ENCODE measurements at regions not wholly inside any gene's neighbourhood (a gene's known extent, or its start where the extent isn't known, plus 50 kb on each side); places are given as distances from the start of the nearest gene placed in this dataset.

GRCh38 chr2:186995092-186995491, 146.1 kb upstream of the ZSWIM2 start:
- DNase-seq: no peak
- no CpG with 5 or more reads among the region's 2 CpGs for WGBS (ENCODE audit: extremely low coverage, insufficient read length, low lambda C conversion rate)

More at GRCh38 chr2:186995092-186995491, 146.1 kb upstream of the ZSWIM2 start:
- Mint-ChIP-seq H3K4me3 (no peak overlapping the region), H3K36me3 (ENCODE audit: insufficient read depth in 1 of 3, low read depth in 3 of 3) (no peaks in the 10 kb centered on the region), H3K27ac (no peak overlapping the region), H3K9me3 (no peaks in the 10 kb centered on the region; a peak in 1 of 5 replicates), H3K27me3 (ENCODE audit: low read depth) (no peaks in the 10 kb centered on the region), H3K4me1 (no peaks in the 10 kb centered on the region)
- no peak overlapping the region for H3K14ac ChIP-seq (ENCODE audit: insufficient read depth, low read length)
- no peaks in the 10 kb centered on the region for H3K4me1 ChIP-seq (ENCODE audit: insufficient read depth, low read length)
- no peak overlapping the region for H3K27ac ChIP-seq (ENCODE audit: insufficient read length, low read depth, low read length)
- H2BK12ac ChIP-seq (ENCODE audit: insufficient read length, low read depth, low read length): no peak overlapping the region
- no peaks in the 10 kb centered on the region for H3K79me2 ChIP-seq (ENCODE audit: insufficient read depth, low read length)
- H3K4me2 ChIP-seq (ENCODE audit: insufficient read depth, insufficient read length, low read length): no peak overlapping the region
- H4K8ac ChIP-seq (replicated peaks; ENCODE audit: insufficient read length, low read depth, low read length): no peak overlapping the region
- H2AFZ ChIP-seq (ENCODE audit: low read length): no peak overlapping the region
- no peak overlapping the region for H2AK5ac ChIP-seq (ENCODE audit: insufficient read length, low read length)
- H3K18ac ChIP-seq (ENCODE audit: insufficient read length, low read depth, low read length): no peak overlapping the region
- H4K20me1 ChIP-seq (ENCODE audit: control insufficient read depth, insufficient read depth, insufficient read length): no peaks in the 10 kb centered on the region
- no peak overlapping the region for H2BK120ac ChIP-seq (ENCODE audit: low read depth, low read length, poor library complexity, severe bottlenecking)
- H3K9me3 ChIP-seq (ENCODE audit: control insufficient read depth, low read depth, low read length): no peaks in the 10 kb centered on the region
- H3K79me1 ChIP-seq (ENCODE audit: insufficient read depth, low read depth, low read length, poor library complexity, severe bottlenecking): no peaks in the 10 kb centered on the region
- no peak overlapping the region for H3K4ac ChIP-seq (ENCODE audit: low read depth, low read length)
- no peak overlapping the region for H2BK20ac ChIP-seq (ENCODE audit: low read depth, low read length, poor library complexity, severe bottlenecking)
- H3K27me3 ChIP-seq (ENCODE audit: insufficient read depth, low read length): no peaks in the 10 kb centered on the region
- no peak overlapping the region for H2BK5ac ChIP-seq (ENCODE audit: insufficient read length, low read length)
- no peaks in the 10 kb centered on the region for H3K23me2 ChIP-seq (ENCODE audit: insufficient read length, low read depth, low read length, poor library complexity, severe bottlenecking)
- H4K5ac ChIP-seq (ENCODE audit: insufficient read length, low read depth, low read length): no peak overlapping the region
- TF ChIP-seq, protein P1, sequence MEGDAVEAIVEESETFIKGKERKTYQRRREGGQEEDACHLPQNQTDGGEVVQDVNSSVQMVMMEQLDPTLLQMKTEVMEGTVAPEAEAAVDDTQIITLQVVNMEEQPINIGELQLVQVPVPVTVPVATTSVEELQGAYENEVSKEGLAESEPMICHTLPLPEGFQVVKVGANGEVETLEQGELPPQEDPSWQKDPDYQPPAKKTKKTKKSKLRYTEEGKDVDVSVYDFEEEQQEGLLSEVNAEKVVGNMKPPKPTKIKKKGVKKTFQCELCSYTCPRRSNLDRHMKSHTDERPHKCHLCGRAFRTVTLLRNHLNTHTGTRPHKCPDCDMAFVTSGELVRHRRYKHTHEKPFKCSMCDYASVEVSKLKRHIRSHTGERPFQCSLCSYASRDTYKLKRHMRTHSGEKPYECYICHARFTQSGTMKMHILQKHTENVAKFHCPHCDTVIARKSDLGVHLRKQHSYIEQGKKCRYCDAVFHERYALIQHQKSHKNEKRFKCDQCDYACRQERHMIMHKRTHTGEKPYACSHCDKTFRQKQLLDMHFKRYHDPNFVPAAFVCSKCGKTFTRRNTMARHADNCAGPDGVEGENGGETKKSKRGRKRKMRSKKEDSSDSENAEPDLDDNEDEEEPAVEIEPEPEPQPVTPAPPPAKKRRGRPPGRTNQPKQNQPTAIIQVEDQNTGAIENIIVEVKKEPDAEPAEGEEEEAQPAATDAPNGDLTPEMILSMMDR (conservative IDR thresholded peaks at IDR 0.05): no peak
- no peak overlapping the region for H2BK15ac ChIP-seq (ENCODE audit: low read depth, low read length)
- H4K91ac ChIP-seq (ENCODE audit: insufficient read length, low read depth, low read length): no peak overlapping the region
- no peak overlapping the region for H3K23ac ChIP-seq (ENCODE audit: insufficient read length, low read depth, low read length)
- H3K9ac ChIP-seq (ENCODE audit: extremely low read depth, insufficient read length, low read length): no peak overlapping the region
- H3T11ph ChIP-seq (ENCODE audit: low read length): no peak overlapping the region
- H3K56ac ChIP-seq (ENCODE audit: insufficient read length, low read depth, low read length): no peak overlapping the region
